Transverse colon (tissue), 4 donors: ENCODE measurements at regions not wholly inside any gene's neighbourhood (a gene's known extent, or its start where the extent isn't known, plus 50 kb on each side); places are given as distances from the start of the nearest gene placed in this dataset.

Source experiments
- DNase-seq: peaks from one replicate; pipeline ENCODE4 v3.0.0-alpha.2; 2019
- H3K27ac ChIP-seq, 4 donors: fragments of 200-600 bp; sonication (generic); 2 replicates each; pipeline ENCODE4 v1.5.1; 2016 to 2018; ENCODE audit warnings: inconsistent platforms in 4 of 4
- H3K27me3 ChIP-seq: fragments of 200-600 bp; sonication (generic); 2 replicates; pipeline ENCODE4 v1.5.1; 2017; ENCODE audit warnings: inconsistent platforms
- H3K36me3 ChIP-seq, 4 donors: fragments of 200-600 bp; sonication (generic); 2 replicates each; pipeline ENCODE4 v1.5.1; 2017 to 2019; ENCODE audit warnings: inconsistent platforms in 4 of 4
- H3K4me1 ChIP-seq, 4 donors: fragments of 200-600 bp; sonication (generic); 2 replicates each; pipeline ENCODE4 v1.5.1; 2017 to 2020; ENCODE audit warnings: inconsistent platforms in 4 of 4
- H3K4me3 ChIP-seq, 4 donors: fragments of 200-600 bp; sonication (generic); 1 replicate in 1 of 4; 2 replicates in 3 of 4; pipeline versions ENCODE4 v1.5.1 to v1.6.1; 2017 to 2019; ENCODE audit warnings: inconsistent platforms in 4 of 4
- H3K9me3 ChIP-seq, 2 donors: fragments of 200-600 bp; sonication (generic); 2 replicates each; pipeline ENCODE4 v1.5.1; 2017 to 2019; ENCODE audit warnings: inconsistent platforms in 2 of 2
- EP300 ChIP-seq: sonication (generic); formaldehyde crosslinking; IDR thresholded peaks from one replicate; pipeline ENCODE4 v1.6.1; 2017; ENCODE audit warnings: antibody characterized with exemption, low read depth
- POLR2A ChIP-seq: fragments of 450-650 bp; IDR thresholded peaks from one replicate; pipeline ENCODE4 v1.6.1; 2016; ENCODE audit warnings: antibody characterized with exemption, mild to moderate bottlenecking, moderate library complexity
- POLR2AphosphoS5 ChIP-seq, 3 donors: sonication (generic); formaldehyde crosslinking; IDR thresholded peaks; one replicate each; pipeline ENCODE4 v1.6.1; 2016; ENCODE audit warnings: antibody characterized with exemption in 3 of 3
- WGBS, 2 donors: methylation state at CpG; one replicate each; pipeline ENCODE4 v1.1.5; 2018; ENCODE audit warnings: low coverage in 1 of 2; 5-methylcytosine and 5-hydroxymethylcytosine counted together
- in situ Hi-C, 4 donors: fragments of 200-750 bp; cut with MboI; loops; one replicate each; pipeline versions ENCODE4 v1.15.0 to v1.15.1; 2017; ENCODE audit warnings: low sequenced_read_pairs in 3 of 4, low pct_ligation_motif_present in 1 of 4, low pct_unique_long_range_greater_than_20kb in 1 of 4
- intact Hi-C: fragments of 100-400 bp; cut with DNase I; formaldehyde crosslinking; loops from one replicate; pipeline ENCODE4 v1.15.1; 2023; ENCODE audit warnings: low total_unique reads
- TF ChIP-seq, protein P1 (sequence below), 5 experiments: fragments of 200-600 bp in 3 of 5; fragments of 450-650 bp in 2 of 5; sonication (generic) in 3 of 5; IDR thresholded peaks; 1 replicate in 2 of 5; 2 replicates in 3 of 5; pipeline ENCODE4 v1.5.1; 2016 to 2017; ENCODE audit warnings: antibody characterized with exemption in 5 of 5, inconsistent platforms in 3 of 5, mild to moderate bottlenecking in 2 of 5, moderate library complexity in 1 of 5

DNA sequence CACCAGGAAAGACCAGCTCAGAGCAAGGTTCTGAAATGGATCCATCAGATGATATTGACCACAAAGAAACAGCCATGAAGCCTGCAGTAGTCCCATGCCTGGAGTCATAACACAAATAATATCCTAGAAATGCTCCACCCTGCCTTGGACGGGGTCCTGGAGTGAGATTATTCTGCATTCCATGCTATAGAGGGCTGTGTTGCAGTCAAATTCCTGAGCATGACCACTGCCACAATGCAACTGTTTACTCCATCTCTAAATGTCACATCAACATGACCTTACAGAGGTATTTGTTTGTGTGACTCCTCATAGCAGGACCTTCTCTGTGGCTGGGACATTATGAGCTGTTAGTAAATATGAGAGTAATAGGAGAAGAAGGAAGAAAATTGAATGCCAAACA, 257.5 kb upstream of the TCF21 start:
- Histone ChIP-seq H3K4me1 (no peaks in the 10 kb centered on the region), H3K27me3 (no peaks in the 10 kb centered on the region), H3K9me3 (no peaks in the 10 kb centered on the region), H3K27ac (peak overlapping the region in 3 of 4 donors; percentile 2 to 34 (median 30)), H3K36me3 (no peaks in the 10 kb centered on the region), H3K4me3 (no peak overlapping the region)
- intact Hi-C loops (no loop called here), in situ Hi-C loops (no loop called here)
- DNase-seq: no peak
- TF ChIP-seq, protein P1, sequence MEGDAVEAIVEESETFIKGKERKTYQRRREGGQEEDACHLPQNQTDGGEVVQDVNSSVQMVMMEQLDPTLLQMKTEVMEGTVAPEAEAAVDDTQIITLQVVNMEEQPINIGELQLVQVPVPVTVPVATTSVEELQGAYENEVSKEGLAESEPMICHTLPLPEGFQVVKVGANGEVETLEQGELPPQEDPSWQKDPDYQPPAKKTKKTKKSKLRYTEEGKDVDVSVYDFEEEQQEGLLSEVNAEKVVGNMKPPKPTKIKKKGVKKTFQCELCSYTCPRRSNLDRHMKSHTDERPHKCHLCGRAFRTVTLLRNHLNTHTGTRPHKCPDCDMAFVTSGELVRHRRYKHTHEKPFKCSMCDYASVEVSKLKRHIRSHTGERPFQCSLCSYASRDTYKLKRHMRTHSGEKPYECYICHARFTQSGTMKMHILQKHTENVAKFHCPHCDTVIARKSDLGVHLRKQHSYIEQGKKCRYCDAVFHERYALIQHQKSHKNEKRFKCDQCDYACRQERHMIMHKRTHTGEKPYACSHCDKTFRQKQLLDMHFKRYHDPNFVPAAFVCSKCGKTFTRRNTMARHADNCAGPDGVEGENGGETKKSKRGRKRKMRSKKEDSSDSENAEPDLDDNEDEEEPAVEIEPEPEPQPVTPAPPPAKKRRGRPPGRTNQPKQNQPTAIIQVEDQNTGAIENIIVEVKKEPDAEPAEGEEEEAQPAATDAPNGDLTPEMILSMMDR (IDR thresholded peaks at IDR 0.05): no peak
- peak in 1 of 3 donors; percentile 28 for TF ChIP-seq POLR2AphosphoS5 (IDR thresholded peaks at IDR 0.05)
- 18 to 33% methylated on average over 1 of the region's 1 CpG for WGBS, 2 donors

DNA sequence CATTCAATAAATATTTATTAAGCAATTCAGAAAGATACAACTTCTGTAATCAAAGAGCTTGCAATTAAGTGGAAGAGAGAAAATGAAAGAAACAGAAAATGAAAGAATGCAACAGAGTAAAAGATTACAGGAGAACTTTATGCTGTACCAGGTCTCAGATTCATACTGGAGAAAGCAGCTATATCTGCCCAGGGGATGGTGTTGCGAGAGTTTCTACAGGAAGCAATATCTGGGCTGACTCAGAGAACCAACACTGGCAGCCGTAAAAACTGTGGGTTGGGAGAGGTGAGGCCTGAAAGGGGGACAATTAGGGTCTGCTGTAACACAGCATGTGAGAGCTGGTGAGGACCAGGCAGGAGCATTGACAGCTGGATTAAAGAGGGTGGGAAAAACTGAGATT, 256.7 kb upstream of the TCF21 start:
- H3K27me3 ChIP-seq: no peaks in the 10 kb centered on the region
- 31 to 57% methylated on average over 1 to 2 of the region's 2 CpGs for WGBS, 2 donors
- DNase-seq: no peak
- H3K9me3 ChIP-seq: no peaks in the 10 kb centered on the region
- intact Hi-C loops: no loop called here
- H3K27ac ChIP-seq: peak overlapping the region; percentile 20 to 34 (median 32)
- in situ Hi-C loops: no loop called here
- H3K4me1 ChIP-seq: no peaks in the 10 kb centered on the region
- no peak for TF ChIP-seq POLR2A
- TF ChIP-seq POLR2AphosphoS5 (IDR thresholded peaks at IDR 0.05): no peak
- TF ChIP-seq EP300: no peak
- H3K36me3 ChIP-seq: no peaks in the 10 kb centered on the region
- H3K4me3 ChIP-seq: no peak overlapping the region

DNA sequence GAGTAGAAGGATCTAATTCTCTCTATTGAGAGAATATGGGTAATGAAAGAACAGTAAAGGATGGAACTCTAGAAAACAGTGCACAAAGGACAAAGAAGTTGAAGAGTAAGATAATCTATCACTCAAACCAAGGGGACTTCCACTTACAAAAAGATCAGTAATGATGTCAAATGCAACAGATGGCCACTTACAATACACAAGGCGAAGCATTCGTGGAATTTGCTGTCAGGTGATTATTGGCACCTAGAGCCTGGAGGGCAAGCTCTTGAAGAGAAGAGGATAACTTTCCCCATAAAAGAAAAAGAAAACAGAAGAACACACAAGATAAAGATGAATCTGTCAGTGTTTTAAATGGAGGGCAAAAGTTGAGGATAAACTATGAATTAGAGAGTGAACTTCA, 256.0 kb upstream of the TCF21 start:
- no peak for TF ChIP-seq POLR2AphosphoS5 (IDR thresholded peaks at IDR 0.05)
- no peak for TF ChIP-seq EP300
- TF ChIP-seq, protein P1 (IDR thresholded peaks at IDR 0.05): no peak
- intact Hi-C loops (no loop called here), in situ Hi-C loops (no loop called here)
- Histone ChIP-seq H3K4me1 (no peaks in the 10 kb centered on the region), H3K4me3 (no peak overlapping the region), H3K9me3 (no peaks in the 10 kb centered on the region), H3K36me3 (no peaks in the 10 kb centered on the region), H3K27me3 (no peaks in the 10 kb centered on the region), H3K27ac (no peak overlapping the region)
- DNase-seq: no peak
- 81 to 95% methylated on average over 2 of the region's 2 CpGs for WGBS, 2 donors

DNA sequence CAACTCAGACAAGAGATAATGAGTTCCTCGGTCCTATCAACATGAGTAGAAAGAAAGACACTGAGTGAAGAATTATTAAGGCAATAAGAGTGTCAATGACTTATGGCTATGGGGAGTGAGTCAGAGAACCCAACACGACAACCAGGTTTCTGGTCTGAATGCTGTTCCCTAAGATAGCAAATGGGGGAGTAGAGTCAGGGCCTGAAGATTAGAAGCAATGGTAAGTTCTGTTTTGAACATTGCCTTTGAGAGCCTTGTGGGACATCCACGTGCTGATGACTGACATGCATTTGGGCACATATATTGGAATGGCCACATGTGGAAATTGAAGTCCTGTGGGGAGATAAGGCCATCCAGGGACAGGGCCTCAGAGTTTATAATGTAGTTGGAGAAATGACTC, 254.4 kb upstream of the TCF21 start:
- 73% methylated on average over 3 of the region's 3 CpGs; no CpG with 5 or more reads in 1 of the 2 donors for WGBS, 2 donors
- no peak overlapping the region for H3K4me3 ChIP-seq

DNA sequence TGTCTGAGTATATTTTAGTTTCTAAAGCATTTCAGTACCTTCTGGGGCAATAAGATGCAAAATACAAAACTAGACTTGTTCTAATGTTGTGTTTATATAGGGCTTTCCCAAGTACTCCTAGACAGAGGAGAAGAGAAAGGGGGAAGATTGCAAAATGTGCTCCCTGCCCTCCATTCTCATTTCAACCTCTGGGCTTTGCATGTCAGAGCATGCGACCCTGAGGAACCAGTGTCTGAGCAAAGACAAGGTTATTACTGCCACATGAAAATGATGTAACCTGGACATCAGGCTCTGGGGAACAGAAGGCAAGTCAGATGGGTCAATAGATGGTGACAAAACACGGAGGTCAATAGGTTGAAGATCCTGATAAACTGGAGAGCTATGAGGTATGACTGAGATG, 253.5 kb upstream of the TCF21 start:
- TF ChIP-seq EP300 (no peak), POLR2A (no peak), POLR2AphosphoS5 (IDR thresholded peaks at IDR 0.05) (no peak)
- TF ChIP-seq, protein P1 (IDR thresholded peaks at IDR 0.05): no peak
- Histone ChIP-seq H3K27me3 (no peaks in the 10 kb centered on the region), H3K36me3 (no peaks in the 10 kb centered on the region), H3K9me3 (no peaks in the 10 kb centered on the region), H3K27ac (no peak overlapping the region), H3K4me3 (no peak overlapping the region), H3K4me1 (no peaks in the 10 kb centered on the region)
- 48 to 61% methylated on average over 2 of the region's 2 CpGs for WGBS, 2 donors
- no peak for DNase-seq
- in situ Hi-C loops: no loop called here
- intact Hi-C loops: no loop called here

More for the DNA sequence above, 254.4 kb upstream of the TCF21 start:
- H3K27me3 ChIP-seq: no peaks in the 10 kb centered on the region
- no peak overlapping the region for H3K27ac ChIP-seq
- DNase-seq: no peak
- no peaks in the 10 kb centered on the region for H3K4me1 ChIP-seq
- no peak for TF ChIP-seq POLR2AphosphoS5 (IDR thresholded peaks at IDR 0.05)
- TF ChIP-seq POLR2A: no peak
- TF ChIP-seq EP300: no peak
- TF ChIP-seq, protein P1 (IDR thresholded peaks at IDR 0.05): no peak
- no peaks in the 10 kb centered on the region for H3K36me3 ChIP-seq
- intact Hi-C loops: no loop called here
- in situ Hi-C loops: no loop called here
- H3K9me3 ChIP-seq: no peaks in the 10 kb centered on the region
